ENCODE measurements at regions not wholly inside any gene's neighbourhood (a gene's known extent, or its start where the extent isn't known, plus 50 kb on each side); places are given as distances from the start of the nearest gene placed in this dataset.
A peak's percentile ranks its signal among the peaks of the same experiment; 100 is the strongest.
"Not testable (repeated sequence)": the region's sequence is repeated elsewhere in the genome, so short reads cannot be mapped to it uniquely, and the experiment has no call there.

DNA sequence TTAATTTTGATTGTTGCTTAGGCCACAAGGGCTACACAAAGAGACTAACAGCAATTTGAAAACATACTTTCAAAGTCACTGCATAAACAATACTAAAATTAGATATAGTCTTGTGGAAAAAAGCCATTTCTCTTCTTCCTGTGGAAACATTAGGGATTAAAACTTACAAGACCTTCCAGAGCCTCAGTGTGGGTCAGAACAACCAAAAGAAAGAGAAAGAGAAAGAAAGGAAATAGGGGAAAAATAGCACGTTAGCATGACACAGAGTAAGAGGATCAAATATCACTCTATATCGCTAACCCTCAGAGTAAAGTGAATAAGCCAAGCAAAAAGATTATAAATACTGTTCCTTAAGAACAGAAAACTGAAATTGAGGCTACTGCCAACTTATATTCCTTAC, 127.8 kb upstream of the DIAPH2 start:
- Histone ChIP-seq H3K36me3 (ENCODE audit: insufficient read depth, low read length) (no peaks in the 10 kb centered on the region), H3K27me3 (ENCODE audit: insufficient read depth, low read length) (no peaks in the 10 kb centered on the region), H2AFZ (ENCODE audit: low read depth, low read length) (no peak overlapping the region), H3K4me2 (ENCODE audit: low read length) (no peak overlapping the region), H3K9me3 (ENCODE audit: insufficient read depth, low read depth, low read length) (no peaks in the 10 kb centered on the region), H3K79me2 (ENCODE audit: insufficient read depth, low read length) (no peaks in the 10 kb centered on the region), H3K27ac (ENCODE audit: low read depth, low read length) (no peak overlapping the region), H3K4me1 (ENCODE audit: insufficient read depth, low read length) (no peaks in the 10 kb centered on the region), H4K20me1 (ENCODE audit: insufficient read depth, low read length) (no peaks in the 10 kb centered on the region), H3K4me3 (ENCODE audit: insufficient read depth, low read depth, low read length) (no peak overlapping the region), H3K9ac (ENCODE audit: low read length) (no peak overlapping the region)
- Mint-ChIP-seq H3K27ac (ENCODE audit: unreplicated experiment) (no peak overlapping the region), H3K9me3 (ENCODE audit: unreplicated experiment) (no peaks in the 10 kb centered on the region), H3K36me3 (ENCODE audit: low read depth, unreplicated experiment) (no peaks in the 10 kb centered on the region), H3K27me3 (ENCODE audit: low read depth, unreplicated experiment) (no peaks in the 10 kb centered on the region), H3K4me3 (ENCODE audit: unreplicated experiment) (no peak overlapping the region), H3K4me1 (ENCODE audit: low read depth, unreplicated experiment) (no peaks in the 10 kb centered on the region)
- DNase-seq (ENCODE audit: low read depth) (no peak), FAIRE-seq (no peak)
- TF ChIP-seq, protein P1, sequence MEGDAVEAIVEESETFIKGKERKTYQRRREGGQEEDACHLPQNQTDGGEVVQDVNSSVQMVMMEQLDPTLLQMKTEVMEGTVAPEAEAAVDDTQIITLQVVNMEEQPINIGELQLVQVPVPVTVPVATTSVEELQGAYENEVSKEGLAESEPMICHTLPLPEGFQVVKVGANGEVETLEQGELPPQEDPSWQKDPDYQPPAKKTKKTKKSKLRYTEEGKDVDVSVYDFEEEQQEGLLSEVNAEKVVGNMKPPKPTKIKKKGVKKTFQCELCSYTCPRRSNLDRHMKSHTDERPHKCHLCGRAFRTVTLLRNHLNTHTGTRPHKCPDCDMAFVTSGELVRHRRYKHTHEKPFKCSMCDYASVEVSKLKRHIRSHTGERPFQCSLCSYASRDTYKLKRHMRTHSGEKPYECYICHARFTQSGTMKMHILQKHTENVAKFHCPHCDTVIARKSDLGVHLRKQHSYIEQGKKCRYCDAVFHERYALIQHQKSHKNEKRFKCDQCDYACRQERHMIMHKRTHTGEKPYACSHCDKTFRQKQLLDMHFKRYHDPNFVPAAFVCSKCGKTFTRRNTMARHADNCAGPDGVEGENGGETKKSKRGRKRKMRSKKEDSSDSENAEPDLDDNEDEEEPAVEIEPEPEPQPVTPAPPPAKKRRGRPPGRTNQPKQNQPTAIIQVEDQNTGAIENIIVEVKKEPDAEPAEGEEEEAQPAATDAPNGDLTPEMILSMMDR (IDR thresholded peaks at IDR 0.05; ENCODE audit: insufficient read depth, low read depth, low read length): no peak
- TF ChIP-seq EZH2 (IDR thresholded peaks at IDR 0.05; ENCODE audit: insufficient read depth, low read length): no peak

DNA sequence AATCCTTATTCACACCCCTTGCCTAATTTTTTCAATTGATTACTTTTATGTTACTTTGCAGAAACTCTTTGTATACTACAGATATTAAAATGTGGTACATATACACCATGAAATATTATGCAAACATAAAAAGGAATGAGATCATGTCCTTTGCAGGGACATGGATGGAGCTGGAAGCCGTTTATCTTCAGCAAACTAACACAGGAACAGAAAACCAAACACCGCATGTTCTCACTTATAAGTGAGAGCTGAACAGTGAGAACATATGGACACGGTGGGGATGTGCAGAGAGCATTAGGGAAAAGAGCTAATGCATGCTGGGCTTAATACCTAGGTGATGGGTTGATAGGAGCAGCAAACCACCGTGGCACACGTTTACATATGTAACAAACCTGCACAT, 123.5 kb upstream of the DIAPH2 start:
- not testable (repeated sequence) for H3K4me2 ChIP-seq (ENCODE audit: low read length); H3K9ac ChIP-seq (ENCODE audit: low read length); DNase-seq (ENCODE audit: low read depth); H3K36me3 ChIP-seq (ENCODE audit: insufficient read depth, low read length); H3K27me3 Mint-ChIP-seq (ENCODE audit: low read depth, unreplicated experiment); H3K27me3 ChIP-seq (ENCODE audit: insufficient read depth, low read length); H3K79me2 ChIP-seq (ENCODE audit: insufficient read depth, low read length); H3K4me1 ChIP-seq (ENCODE audit: insufficient read depth, low read length); H3K27ac ChIP-seq (ENCODE audit: low read depth, low read length); H4K20me1 ChIP-seq (ENCODE audit: insufficient read depth, low read length); H3K27ac Mint-ChIP-seq (ENCODE audit: unreplicated experiment); H3K9me3 Mint-ChIP-seq (ENCODE audit: unreplicated experiment); H3K9me3 ChIP-seq (ENCODE audit: insufficient read depth, low read depth, low read length); H3K36me3 Mint-ChIP-seq (ENCODE audit: low read depth, unreplicated experiment); H3K4me3 Mint-ChIP-seq (ENCODE audit: unreplicated experiment); H3K4me3 ChIP-seq (ENCODE audit: insufficient read depth, low read depth, low read length); H3K4me1 Mint-ChIP-seq (ENCODE audit: low read depth, unreplicated experiment); H2AFZ ChIP-seq (ENCODE audit: low read depth, low read length)
- FAIRE-seq: peak; percentile 29

DNA sequence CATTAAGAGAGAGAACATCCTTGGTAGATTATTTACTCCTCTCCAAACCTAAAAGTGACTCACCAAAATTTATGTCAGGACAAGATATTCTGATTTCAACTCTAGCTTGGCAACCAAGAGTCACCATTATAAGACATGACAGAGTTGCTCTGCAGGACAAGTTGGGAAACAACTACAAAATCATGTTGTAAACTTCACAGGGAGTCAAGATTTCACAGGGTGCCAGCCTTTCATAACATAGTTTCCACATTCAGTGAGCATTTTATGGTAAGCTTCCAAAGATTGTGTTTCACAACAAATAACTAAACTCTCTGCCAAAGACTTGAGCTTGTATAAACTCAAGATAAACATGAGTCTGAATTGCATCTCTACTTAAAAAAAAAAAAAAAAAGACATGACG, 121.0 kb upstream of the DIAPH2 start:
- H2AFZ ChIP-seq (ENCODE audit: low read depth, low read length): no peak overlapping the region
- no peaks in the 10 kb centered on the region for H3K4me1 ChIP-seq (ENCODE audit: insufficient read depth, low read length)
- no peak for TF ChIP-seq EZH2 (IDR thresholded peaks at IDR 0.05; ENCODE audit: insufficient read depth, low read length)
- TF ChIP-seq, protein P1 (IDR thresholded peaks at IDR 0.05; ENCODE audit: insufficient read depth, low read depth, low read length): no peak
- H3K36me3 ChIP-seq (ENCODE audit: insufficient read depth, low read length): no peaks in the 10 kb centered on the region
- Mint-ChIP-seq H3K9me3 (ENCODE audit: unreplicated experiment) (no peaks in the 10 kb centered on the region), H3K4me3 (ENCODE audit: unreplicated experiment) (no peak overlapping the region), H3K36me3 (ENCODE audit: low read depth, unreplicated experiment) (no peaks in the 10 kb centered on the region), H3K27me3 (ENCODE audit: low read depth, unreplicated experiment) (no peaks in the 10 kb centered on the region), H3K27ac (ENCODE audit: unreplicated experiment) (no peak overlapping the region), H3K4me1 (ENCODE audit: low read depth, unreplicated experiment) (no peaks in the 10 kb centered on the region)
- peak; percentile 82 for FAIRE-seq
- H3K4me3 ChIP-seq (ENCODE audit: insufficient read depth, low read depth, low read length): no peak overlapping the region
- H3K9me3 ChIP-seq (ENCODE audit: insufficient read depth, low read depth, low read length): no peaks in the 10 kb centered on the region
- no peak overlapping the region for H3K4me2 ChIP-seq (ENCODE audit: low read length)
- no peak for DNase-seq (ENCODE audit: low read depth)
- H3K9ac ChIP-seq (ENCODE audit: low read length): no peak overlapping the region
- no peak overlapping the region for H3K27ac ChIP-seq (ENCODE audit: low read depth, low read length)
- no peaks in the 10 kb centered on the region for H3K79me2 ChIP-seq (ENCODE audit: insufficient read depth, low read length)
- no peaks in the 10 kb centered on the region for H3K27me3 ChIP-seq (ENCODE audit: insufficient read depth, low read length)
- no peaks in the 10 kb centered on the region for H4K20me1 ChIP-seq (ENCODE audit: insufficient read depth, low read length)

Measured in astrocyte (in vitro differentiated cells and primary cell).